HEK293T (cell line): ENCODE measurements at regions not wholly inside any gene's neighbourhood (a gene's known extent, or its start where the extent isn't known, plus 50 kb on each side); places are given as distances from the start of the nearest gene placed in this dataset.

Experiments used
- BHLHE40 ChIP-seq: fragments of 450-650 bp; IDR thresholded peaks from 2 replicates; pipeline ENCODE4 v1.6.1; 2016; ENCODE audit warnings: mild to moderate bottlenecking, moderate library complexity, borderline replicate concordance
- CTBP1 ChIP-seq: fragments of 450-650 bp; IDR thresholded peaks from 2 replicates; pipeline ENCODE4 v1.6.1; 2016; ENCODE audit warnings: borderline replicate concordance
- FOXK2 ChIP-seq: fragments of 450-650 bp; IDR thresholded peaks from 2 replicates; pipeline ENCODE4 v1.6.1; 2016; ENCODE audit warnings: mild to moderate bottlenecking
- FOXM1 ChIP-seq: fragments of 450-650 bp; IDR thresholded peaks from 2 replicates; pipeline ENCODE4 v1.6.1; 2017; ENCODE audit warnings: mild to moderate bottlenecking, borderline replicate concordance
- NFRKB ChIP-seq: fragments of 450-650 bp; IDR thresholded peaks from 2 replicates; pipeline ENCODE4 v1.6.1; 2016; ENCODE audit warnings: mild to moderate bottlenecking, moderate library complexity

DNA sequence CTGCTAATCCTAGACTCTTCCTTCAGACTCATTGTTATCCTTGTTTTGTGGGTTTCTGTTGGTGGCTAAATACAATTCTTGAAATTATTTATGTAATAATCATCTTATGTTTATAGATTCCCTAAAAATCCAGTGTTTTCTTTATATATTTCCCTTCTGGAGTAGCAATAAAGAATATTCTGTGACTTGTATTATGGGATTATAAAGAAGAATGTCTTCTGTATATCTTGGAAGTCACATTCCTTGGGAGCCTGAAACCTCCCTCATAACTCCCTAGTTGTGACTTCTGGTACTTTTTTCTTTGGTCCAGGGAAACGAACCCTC, 356.1 kb downstream of the TMEM167A start:
- TF ChIP-seq FOXM1 (no peak), NFRKB (no peak), FOXK2 (no peak), BHLHE40 (no peak), CTBP1 (no peak)
